ENCODE measurements at regions not wholly inside any gene's neighbourhood (a gene's known extent, or its start where the extent isn't known, plus 50 kb on each side); places are given as distances from the start of the nearest gene placed in this dataset.

GRCh38 chr9:88596376-88596775 is 61.4 kb downstream of the NXNL2 start:
- TF ChIP-seq CTCF (IDR thresholded peaks at IDR 0.05; ENCODE audit: low read depth, low read length) (no peak), POLR2A (IDR thresholded peaks at IDR 0.05; ENCODE audit: extremely low read depth, insufficient read length) (no peak), MYC (IDR thresholded peaks at IDR 0.05; ENCODE audit: low read depth, low read length) (no peak), MAX (IDR thresholded peaks at IDR 0.05; ENCODE audit: low read depth, low read length) (no peak)

All from NB4 (cell line).